Esophagus squamous epithelium (tissue), 5 donors: ENCODE measurements at regions not wholly inside any gene's neighbourhood (a gene's known extent, or its start where the extent isn't known, plus 50 kb on each side); places are given as distances from the start of the nearest gene placed in this dataset.

Experiments
- DNase-seq: peaks from one replicate; lab custom pipeline; 2025; lab: John Stamatoyannopoulos, UW
- H3K27ac ChIP-seq, 4 donors: fragments of 200-600 bp; sonication (generic); one replicate each; pipeline ENCODE4 v1.5.1; 2016 to 2019; ENCODE audit warnings: mild to moderate bottlenecking in 1 of 4
- H3K27me3 ChIP-seq, 4 donors: fragments of 200-600 bp; sonication (generic); 1 replicate in 3 of 4; 2 replicates in 1 of 4; pipeline versions ENCODE4 v1.5.1 to v1.6.0; 2017 to 2021; ENCODE audit warnings: antibody characterized with exemption in 1 of 4
- H3K36me3 ChIP-seq, 3 donors: fragments of 200-600 bp; sonication (generic); one replicate each; pipeline ENCODE4 v1.5.1; 2016 to 2019
- H3K4me1 ChIP-seq, 3 donors: fragments of 200-600 bp; sonication (generic); one replicate each; pipeline ENCODE4 v1.5.1; 2017 to 2019
- H3K4me3 ChIP-seq, 4 donors: fragments of 200-600 bp; sonication (generic); 1 replicate in 3 of 4; 2 replicates in 1 of 4; pipeline ENCODE4 v1.5.1; 2016 to 2019; ENCODE audit warnings: mild to moderate bottlenecking in 2 of 4, moderate library complexity in 1 of 4
- H3K9me3 ChIP-seq, 3 donors: fragments of 200-600 bp; sonication (generic); one replicate each; pipeline ENCODE4 v1.5.1; 2016 to 2019
- CTCF ChIP-seq, 6 experiments: fragments of 450-650 bp in 4 of 6; fragments of 200-600 bp in 2 of 6; sonication (generic) in 2 of 6; IDR thresholded peaks; one replicate each; pipeline ENCODE4 v1.5.1; 2016 to 2019; ENCODE audit warnings: antibody characterized with exemption in 6 of 6, mild to moderate bottlenecking in 4 of 6, moderate library complexity in 4 of 6
- POLR2A ChIP-seq, 4 donors: fragments of 450-650 bp; IDR thresholded peaks; one replicate each; pipeline ENCODE4 v1.6.1; 2017; ENCODE audit warnings: antibody characterized with exemption in 4 of 4, mild to moderate bottlenecking in 4 of 4, moderate library complexity in 3 of 4
- WGBS, 2 donors: methylation state at CpG; one replicate each; pipeline ENCODE4 v1.1.5; 2018; 5-methylcytosine and 5-hydroxymethylcytosine counted together
- intact Hi-C: fragments of 100-400 bp; cut with DNase I; formaldehyde crosslinking; loops from one replicate; pipeline ENCODE4 v1.15.0; 2022
- donor health status: DM: yes; HTN: yes; CAD: no.

GRCh38 chr2:82728090-82728489, 1731.0 kb downstream of the SUCLG1 start:
- Histone ChIP-seq H3K27ac (no peak overlapping the region), H3K4me1 (no peaks in the 10 kb centered on the region), H3K9me3 (no peaks in the 10 kb centered on the region), H3K4me3 (no peak overlapping the region), H3K27me3 (no peaks in the 10 kb centered on the region), H3K36me3 (no peaks in the 10 kb centered on the region)
- 86% methylated on average over 2 of the region's 2 CpGs for WGBS, 2 donors
- no peak for DNase-seq
- no peak for TF ChIP-seq POLR2A (IDR thresholded peaks at IDR 0.05)
- TF ChIP-seq CTCF (IDR thresholded peaks at IDR 0.05), result no peak
- intact Hi-C loops, result no loop called here

GRCh38 chr2:82708681-82709080, 1750.4 kb downstream of the SUCLG1 start:
- TF ChIP-seq POLR2A (IDR thresholded peaks at IDR 0.05) (no peak), CTCF (IDR thresholded peaks at IDR 0.05) (no peak)
- Histone ChIP-seq H3K36me3 (no peaks in the 10 kb centered on the region), H3K4me3 (no peak overlapping the region), H3K4me1 (no peaks in the 10 kb centered on the region), H3K27me3 (no peaks in the 10 kb centered on the region), H3K27ac (no peak overlapping the region), H3K9me3 (no peaks in the 10 kb centered on the region)
- intact Hi-C loops, result no loop called here
- WGBS, 2 donors, result 55 to 65% methylated on average over 2 of the region's 2 CpGs
- no peak for DNase-seq

- no peaks in the 10 kb centered on the region for H3K9me3 ChIP-seq
- no peaks in the 10 kb centered on the region for H3K4me1 ChIP-seq
- no peak overlapping the region for H3K27ac ChIP-seq
- no peaks in the 10 kb centered on the region for H3K27me3 ChIP-seq
- no peak for DNase-seq
- no peaks in the 10 kb centered on the region for H3K36me3 ChIP-seq
- intact Hi-C loops, result no loop called here
- 37 to 58% methylated on average over 1 of the region's 1 CpG for WGBS, 2 donors
- H3K4me3 ChIP-seq, result no peak overlapping the region
- TF ChIP-seq CTCF (IDR thresholded peaks at IDR 0.05) (no peak), POLR2A (IDR thresholded peaks at IDR 0.05) (no peak)
These were observed 1761.8 kb downstream of the SUCLG1 start for GRCh38 chr2:82697231-82697630.

- 70 to 80% methylated on average over 2 of the region's 2 CpGs for WGBS, 2 donors
- intact Hi-C loops, result no loop called here
These were observed 1764.6 kb downstream of the SUCLG1 start for GRCh38 chr2:82694431-82694830.

GRCh38 chr2:82690757-82691411, 1768.2 kb downstream of the SUCLG1 start:
- H3K4me1 ChIP-seq, result no peaks in the 10 kb centered on the region
- TF ChIP-seq CTCF (IDR thresholded peaks at IDR 0.05), result no peak
- WGBS, 2 donors, result 76 to 88% methylated on average over 2 of the region's 2 CpGs
- intact Hi-C loops, result no loop called here
- H3K36me3 ChIP-seq, result no peaks in the 10 kb centered on the region
- no peaks in the 10 kb centered on the region for H3K9me3 ChIP-seq
- H3K27me3 ChIP-seq, result no peaks in the 10 kb centered on the region
- H3K4me3 ChIP-seq, result no peak overlapping the region
- H3K27ac ChIP-seq, result no peak overlapping the region
- no peak for DNase-seq

More at GRCh38 chr2:82694431-82694830, 1764.6 kb downstream of the SUCLG1 start:
- Histone ChIP-seq H3K27ac (no peak overlapping the region), H3K27me3 (no peaks in the 10 kb centered on the region), H3K9me3 (no peaks in the 10 kb centered on the region), H3K4me3 (no peak overlapping the region), H3K36me3 (no peaks in the 10 kb centered on the region), H3K4me1 (no peaks in the 10 kb centered on the region)
- TF ChIP-seq POLR2A (IDR thresholded peaks at IDR 0.05), result no peak
- no peak for TF ChIP-seq CTCF (IDR thresholded peaks at IDR 0.05)
- no peak for DNase-seq
